ENCODE measurements at regions not wholly inside any gene's neighbourhood (a gene's known extent, or its start where the extent isn't known, plus 50 kb on each side); places are given as distances from the start of the nearest gene placed in this dataset.

GRCh38 chr11:43200031-43200430 is 111.8 kb upstream of the API5 start:
- DNase-seq = no peak

DNA sequence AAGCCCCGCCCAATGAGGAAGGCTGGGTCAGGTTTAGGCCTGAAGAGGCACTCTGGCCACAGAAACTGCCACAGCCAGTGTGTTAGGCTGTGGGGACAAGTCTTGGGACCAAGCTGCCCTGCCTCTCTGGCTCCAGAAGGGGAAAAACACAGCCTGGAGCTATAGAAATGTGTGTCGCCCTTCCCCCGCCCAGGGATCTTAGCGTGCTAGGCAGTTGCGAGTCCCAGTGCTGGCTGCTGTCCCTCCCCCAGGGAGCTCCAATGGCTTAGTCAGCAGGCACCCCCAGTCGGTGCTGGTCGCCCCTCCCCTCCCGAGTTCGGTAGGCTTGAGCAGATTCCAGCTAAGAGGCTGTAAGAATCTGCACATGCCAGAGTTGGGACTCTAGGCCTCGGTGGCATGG is 99.5 kb upstream of the API5 start:
- DNase-seq = no peak

DNA sequence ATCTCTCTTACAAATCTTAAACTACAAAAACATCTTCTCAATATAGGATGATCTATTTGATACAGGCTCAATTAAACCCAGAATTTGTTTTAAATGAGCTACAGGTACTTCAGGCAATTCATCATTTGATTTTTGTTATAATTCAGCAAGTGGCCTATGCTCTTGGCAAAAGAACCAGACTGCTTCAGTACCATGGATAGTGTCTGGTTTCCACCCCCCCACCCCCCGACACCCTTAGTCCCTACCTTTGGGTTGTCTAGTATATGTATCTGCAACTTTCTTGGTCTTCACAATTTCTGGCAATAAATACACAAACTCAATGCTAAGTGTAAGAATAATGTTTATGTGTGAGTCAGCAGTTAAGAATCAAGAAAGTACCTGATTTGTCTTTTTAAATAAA is 97.3 kb upstream of the API5 start:
- no peak for DNase-seq

DNA sequence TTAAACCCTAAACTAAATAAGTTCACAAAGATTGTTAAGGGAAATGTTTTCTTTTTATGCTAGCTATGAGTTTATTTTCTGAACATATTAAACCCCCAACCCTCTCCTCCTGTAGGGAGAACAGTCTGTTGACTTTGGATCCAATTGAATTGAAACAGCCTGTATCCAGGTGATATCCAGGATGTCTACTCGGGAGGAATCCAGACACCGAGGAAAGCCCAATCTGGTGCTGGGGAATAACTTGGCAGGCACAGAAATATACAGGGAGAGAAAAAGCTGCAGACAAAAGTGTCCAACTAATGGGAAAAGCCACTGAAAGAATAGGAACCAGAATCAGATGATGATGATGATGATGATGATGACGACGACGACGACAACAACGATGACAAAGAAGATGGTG is 93.9 kb upstream of the API5 start:
- no peak for DNase-seq

- no peak for DNase-seq
Measured at GRCh38 chr11:43222215-43222614, 89.6 kb upstream of the API5 start.

GRCh38 chr11:43223026-43223425 is 88.8 kb upstream of the API5 start:
- DNase-seq = no peak

- no peak for DNase-seq
Measured at GRCh38 chr11:43234881-43235280, 76.9 kb upstream of the API5 start.

- DNase-seq = no peak
Measured at GRCh38 chr11:43238341-43238740, 73.5 kb upstream of the API5 start.

DNA sequence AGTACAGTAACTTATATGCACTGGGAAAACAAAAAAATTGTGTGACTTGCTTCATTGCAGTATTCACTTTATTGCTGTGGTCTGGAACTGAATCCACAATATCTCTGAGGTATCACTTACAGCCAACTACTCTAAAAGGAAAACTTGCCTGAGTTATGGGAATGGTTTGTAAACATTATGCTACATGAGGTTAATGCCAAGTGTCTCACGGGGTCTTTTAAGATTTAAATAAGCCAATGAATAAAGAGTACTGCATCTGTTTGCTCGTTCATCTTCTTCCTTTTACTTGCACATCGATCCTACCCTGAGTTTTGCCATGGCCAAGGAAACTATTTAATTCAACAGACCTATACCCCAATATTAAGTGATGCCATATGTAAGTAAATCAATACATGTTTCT is 72.0 kb upstream of the API5 start:
- DNase-seq = no peak

GRCh38 chr11:43242401-43242800 is 69.4 kb upstream of the API5 start:
- no peak for DNase-seq

GRCh38 chr11:43243927-43244326 is 67.9 kb upstream of the API5 start:
- DNase-seq = no peak

GRCh38 chr11:43245466-43245865 is 66.3 kb upstream of the API5 start:
- DNase-seq = no peak

GRCh38 chr11:43250309-43250708 is 61.5 kb upstream of the API5 start:
- no peak for DNase-seq

GRCh38 chr11:43261775-43262174 is 50.0 kb upstream of the API5 start:
- no peak for DNase-seq
